Upper lobe of right lung (tissue), 1 donor: ENCODE measurements at regions not wholly inside any gene's neighbourhood (a gene's known extent, or its start where the extent isn't known, plus 50 kb on each side); places are given as distances from the start of the nearest gene placed in this dataset.
"Not testable (repeated sequence)": the region's sequence is repeated elsewhere in the genome, so short reads cannot be mapped to it uniquely, and the experiment has no call there.

ENCODE experiments used
- ATAC-seq: fragments of 200-7000 bp; cut with Tn5 transposase; one replicate; pipeline ENCODE4 v1.9.1; 2020; ENCODE audit warnings: mild to moderate bottlenecking, moderate library complexity
- DNase-seq: peaks from one replicate; pipeline ENCODE4 v3.0.0-alpha.2; 2020
- H3K27ac ChIP-seq: fragments of 200-600 bp; one replicate; pipeline ENCODE4 v1.8.0; 2022
- H3K27me3 ChIP-seq: fragments of 200-600 bp; one replicate; pipeline ENCODE4 v1.8.0; 2022; ENCODE audit warnings: mild to moderate bottlenecking
- H3K36me3 ChIP-seq: fragments of 200-600 bp; one replicate; pipeline ENCODE4 v1.8.0; 2022
- H3K4me1 ChIP-seq: fragments of 200-600 bp; one replicate; pipeline ENCODE4 v1.8.0; 2022
- H3K4me3 ChIP-seq: fragments of 200-600 bp; one replicate; pipeline ENCODE4 v1.8.0; 2022; ENCODE audit warnings: mild to moderate bottlenecking
- H3K9me3 ChIP-seq: fragments of 200-600 bp; one replicate; pipeline ENCODE4 v1.8.0; 2022
- intact Hi-C: fragments of 100-400 bp; cut with DNase I; formaldehyde crosslinking; loops from one replicate; pipeline ENCODE4 v1.11.0; 2022
- TF ChIP-seq, protein P1 (sequence below): fragments of 200-600 bp; IDR thresholded peaks from one replicate; pipeline ENCODE4 v1.8.0; 2022; ENCODE audit warnings: antibody characterized with exemption
- donor health status: DM: no; HTN: yes; CAD: no; lungs with severe emphysema.

DNA sequence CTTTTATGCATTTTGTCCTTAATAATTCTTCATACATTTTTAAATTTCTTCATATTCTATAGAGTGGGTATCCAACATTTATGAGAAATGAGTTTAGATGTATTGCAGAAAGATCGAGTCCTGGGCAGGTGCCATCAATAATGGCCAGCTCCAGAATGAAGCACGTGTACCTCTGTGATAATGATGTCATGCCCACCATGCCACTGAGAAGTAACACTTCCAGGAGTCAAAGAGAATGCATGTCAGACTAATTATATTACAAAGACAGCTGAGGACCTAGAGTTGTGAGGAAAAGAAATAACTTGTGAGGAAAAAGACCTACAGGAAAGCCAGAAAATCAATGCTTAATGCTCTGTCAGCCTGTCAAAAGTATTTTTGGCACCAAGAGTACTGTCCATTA, 157.4 kb upstream of the P2RY1 start:
- H3K4me1 ChIP-seq = no peaks in the 10 kb centered on the region
- no peaks in the 10 kb centered on the region for H3K9me3 ChIP-seq
- TF ChIP-seq, protein P1, sequence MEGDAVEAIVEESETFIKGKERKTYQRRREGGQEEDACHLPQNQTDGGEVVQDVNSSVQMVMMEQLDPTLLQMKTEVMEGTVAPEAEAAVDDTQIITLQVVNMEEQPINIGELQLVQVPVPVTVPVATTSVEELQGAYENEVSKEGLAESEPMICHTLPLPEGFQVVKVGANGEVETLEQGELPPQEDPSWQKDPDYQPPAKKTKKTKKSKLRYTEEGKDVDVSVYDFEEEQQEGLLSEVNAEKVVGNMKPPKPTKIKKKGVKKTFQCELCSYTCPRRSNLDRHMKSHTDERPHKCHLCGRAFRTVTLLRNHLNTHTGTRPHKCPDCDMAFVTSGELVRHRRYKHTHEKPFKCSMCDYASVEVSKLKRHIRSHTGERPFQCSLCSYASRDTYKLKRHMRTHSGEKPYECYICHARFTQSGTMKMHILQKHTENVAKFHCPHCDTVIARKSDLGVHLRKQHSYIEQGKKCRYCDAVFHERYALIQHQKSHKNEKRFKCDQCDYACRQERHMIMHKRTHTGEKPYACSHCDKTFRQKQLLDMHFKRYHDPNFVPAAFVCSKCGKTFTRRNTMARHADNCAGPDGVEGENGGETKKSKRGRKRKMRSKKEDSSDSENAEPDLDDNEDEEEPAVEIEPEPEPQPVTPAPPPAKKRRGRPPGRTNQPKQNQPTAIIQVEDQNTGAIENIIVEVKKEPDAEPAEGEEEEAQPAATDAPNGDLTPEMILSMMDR = no peak
- no peak for ATAC-seq
- H3K4me3 ChIP-seq = no peak overlapping the region
- H3K27me3 ChIP-seq = no peaks in the 10 kb centered on the region
- H3K36me3 ChIP-seq = no peaks in the 10 kb centered on the region
- DNase-seq = no peak
- intact Hi-C loops = no loop called here
- H3K27ac ChIP-seq = no peak overlapping the region

DNA sequence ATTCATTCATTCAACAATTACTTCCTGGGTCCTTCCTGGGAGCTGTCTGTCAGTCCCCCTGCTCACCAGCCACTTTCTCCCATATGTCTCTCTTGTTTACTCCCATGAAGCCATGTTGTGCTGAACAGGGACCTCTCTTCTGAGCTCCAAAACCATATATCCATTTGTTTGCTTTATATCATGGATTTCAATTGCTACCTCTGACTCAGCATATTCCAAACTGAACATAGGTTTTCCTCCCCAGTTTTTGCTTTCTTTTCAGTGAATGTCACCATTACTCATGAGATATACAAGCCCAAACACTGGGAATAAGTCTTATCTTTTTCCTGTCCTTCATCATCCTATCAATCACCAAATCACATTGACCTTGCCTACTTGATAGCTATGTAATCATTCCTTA, 152.5 kb upstream of the P2RY1 start:
- H3K4me3 ChIP-seq = no peak overlapping the region
- DNase-seq (no peak), ATAC-seq (no peak)
- H3K36me3 ChIP-seq = no peaks in the 10 kb centered on the region
- intact Hi-C loops = no loop called here
- TF ChIP-seq, protein P1 = no peak
- H3K27me3 ChIP-seq = no peaks in the 10 kb centered on the region
- H3K27ac ChIP-seq = no peak overlapping the region
- H3K4me1 ChIP-seq = no peaks in the 10 kb centered on the region
- H3K9me3 ChIP-seq = no peaks in the 10 kb centered on the region

DNA sequence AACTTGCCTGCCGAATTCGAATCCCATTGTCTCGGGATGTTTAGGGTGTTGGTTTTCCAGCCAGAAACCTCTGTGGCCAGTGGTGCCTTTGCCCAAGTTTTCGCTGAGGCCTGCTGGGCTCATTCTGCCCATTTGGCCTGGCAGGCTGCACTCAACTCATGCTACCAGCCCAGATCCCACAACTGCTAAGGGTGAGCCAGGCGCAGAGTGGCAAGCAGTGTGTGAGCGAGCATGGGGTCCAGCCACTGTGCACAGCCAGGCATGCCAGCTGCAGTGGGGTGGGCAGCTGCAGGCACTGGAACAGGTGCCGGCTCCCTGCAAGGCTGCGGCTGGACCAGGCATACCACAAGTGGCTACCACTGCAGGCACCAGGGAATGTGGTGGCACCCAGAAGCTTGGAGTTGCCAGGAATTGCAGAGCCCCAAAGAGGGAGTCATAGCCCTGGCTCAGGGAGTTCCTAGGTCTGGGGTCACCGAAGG, 151.4 kb upstream of the P2RY1 start:
- H3K4me3 ChIP-seq = no peak overlapping the region
- TF ChIP-seq, protein P1 = no peak
- H3K4me1 ChIP-seq = no peaks in the 10 kb centered on the region
- no peak overlapping the region for H3K27ac ChIP-seq
- ATAC-seq (no peak), DNase-seq (no peak)
- intact Hi-C loops = no loop called here
- no peaks in the 10 kb centered on the region for H3K9me3 ChIP-seq
- H3K36me3 ChIP-seq = no peaks in the 10 kb centered on the region
- H3K27me3 ChIP-seq = no peaks in the 10 kb centered on the region

DNA sequence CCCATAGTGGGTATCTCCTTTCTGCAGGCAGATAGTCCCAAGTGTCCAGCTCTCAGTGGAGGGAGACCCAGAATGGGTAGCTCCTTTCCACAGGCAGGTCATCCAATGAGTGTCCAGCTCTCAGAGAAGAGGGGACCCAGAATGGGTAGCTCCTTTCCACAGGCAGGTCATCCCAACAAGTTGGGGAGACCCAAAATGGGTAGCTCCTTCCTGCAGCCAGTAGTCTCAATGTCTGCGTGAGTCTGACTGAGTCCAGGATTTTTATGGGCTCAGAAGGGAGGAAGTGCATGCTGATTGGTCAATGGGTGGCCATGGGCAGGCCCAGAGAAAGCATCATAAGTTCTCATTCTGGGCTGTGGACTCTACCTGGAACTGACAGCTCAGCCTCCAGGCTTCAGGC, 150.7 kb upstream of the P2RY1 start:
- Histone ChIP-seq H3K9me3 (no peaks in the 10 kb centered on the region), H3K4me3 (no peak overlapping the region), H3K27me3 (no peaks in the 10 kb centered on the region), H3K36me3 (no peaks in the 10 kb centered on the region), H3K4me1 (no peaks in the 10 kb centered on the region), H3K27ac (no peak overlapping the region)
- intact Hi-C loops = no loop called here
- TF ChIP-seq, protein P1 = no peak
- ATAC-seq (no peak), DNase-seq (no peak)

DNA sequence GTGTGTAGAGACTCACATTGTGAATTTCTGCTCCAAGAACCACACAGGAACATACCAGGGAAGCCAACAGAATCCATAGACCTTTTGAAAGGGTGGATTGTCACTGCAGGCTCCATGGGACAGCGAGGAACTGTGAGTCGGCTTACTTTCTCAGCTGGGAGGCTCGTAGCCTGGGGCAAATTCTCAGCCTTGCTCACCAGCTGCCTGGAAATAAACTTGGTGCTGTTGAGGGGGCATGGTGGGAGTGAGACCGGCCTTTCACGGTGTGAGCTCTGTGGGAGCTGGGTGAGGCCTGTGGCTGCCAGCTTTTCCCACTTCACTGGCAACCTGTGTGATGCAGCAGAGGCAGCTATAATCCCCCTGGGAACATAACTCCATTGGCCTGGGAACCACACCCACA, 146.6 kb upstream of the P2RY1 start:
- TF ChIP-seq, protein P1 = no peak

DNA sequence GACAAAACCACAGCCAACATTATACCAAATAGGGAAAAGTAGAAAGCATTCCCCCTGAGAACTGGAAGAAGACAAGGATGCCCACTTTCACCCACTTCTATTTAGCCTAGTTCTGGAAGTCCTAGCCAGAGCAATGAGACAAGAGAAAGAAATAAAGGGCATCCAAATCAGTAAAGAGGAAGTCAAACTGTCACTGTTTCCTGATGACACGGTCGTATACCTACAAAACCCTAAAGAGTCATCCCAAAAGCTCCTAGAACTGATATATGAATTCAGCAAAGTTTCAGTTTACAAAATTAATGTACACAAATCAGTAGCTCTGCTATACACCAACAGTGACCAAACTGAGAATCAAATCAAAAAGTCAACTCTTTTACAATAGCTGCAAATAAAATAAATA, 142.6 kb upstream of the P2RY1 start:
- H3K27ac ChIP-seq, H3K36me3 ChIP-seq, ATAC-seq, H3K4me3 ChIP-seq, H3K27me3 ChIP-seq, DNase-seq, intact Hi-C loops, H3K9me3 ChIP-seq, H3K4me1 ChIP-seq: not testable (repeated sequence)

More for the DNA sequence above, 146.6 kb upstream of the P2RY1 start:
- DNase-seq = no peak
- intact Hi-C loops = no loop called here
- H3K9me3 ChIP-seq = peaks cover 5% of the 10 kb centered on the region
- no peaks in the 10 kb centered on the region for H3K27me3 ChIP-seq
- H3K4me3 ChIP-seq = no peak overlapping the region
- no peak overlapping the region for H3K27ac ChIP-seq
- ATAC-seq = no peak
- H3K4me1 ChIP-seq = no peaks in the 10 kb centered on the region
- H3K36me3 ChIP-seq = no peaks in the 10 kb centered on the region

DNA sequence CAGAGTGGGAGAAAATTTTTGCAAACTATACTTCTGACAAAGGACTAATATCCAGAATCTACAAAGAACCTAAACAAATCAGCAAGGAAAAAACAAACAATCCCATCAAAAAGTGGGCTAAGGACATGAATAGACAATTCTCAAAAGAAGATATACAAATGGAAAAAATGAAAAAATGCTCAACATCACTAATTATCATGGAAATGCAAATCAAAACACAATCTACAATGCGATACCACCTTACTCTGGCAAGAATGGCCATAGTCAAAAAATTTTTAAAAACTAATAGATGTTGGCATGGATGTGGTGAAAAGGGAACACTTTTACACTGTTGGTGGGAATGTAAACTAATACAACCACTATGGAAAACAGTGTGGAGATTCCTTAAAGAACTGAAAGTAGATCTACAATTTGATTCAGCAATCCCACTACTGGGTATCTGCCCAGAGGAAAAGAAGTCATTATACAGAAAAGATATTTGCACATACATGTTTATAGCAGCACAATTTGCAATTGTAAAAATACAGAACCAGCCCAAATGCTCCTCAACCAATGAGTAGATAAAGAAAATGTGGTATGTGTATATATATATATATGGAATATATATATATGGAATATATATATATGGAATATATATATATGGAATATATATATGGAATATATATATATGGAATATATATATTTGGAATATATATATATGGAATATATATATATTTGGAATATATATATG, 141.2 kb upstream of the P2RY1 start:
- H3K4me1 ChIP-seq, H3K27me3 ChIP-seq, DNase-seq, H3K9me3 ChIP-seq, ATAC-seq, H3K27ac ChIP-seq, H3K36me3 ChIP-seq, H3K4me3 ChIP-seq, intact Hi-C loops: not testable (repeated sequence)
